Smooth muscle cell (in vitro differentiated cells): ENCODE measurements at regions not wholly inside any gene's neighbourhood (a gene's known extent, or its start where the extent isn't known, plus 50 kb on each side); places are given as distances from the start of the nearest gene placed in this dataset.

ENCODE experiments used
- DNase-seq: peaks from one replicate; lab custom pipeline; 2025; ENCODE audit not compliant: unreplicated experiment; lab: John Stamatoyannopoulos, UW
- H2AFZ ChIP-seq: fragments of 200-600 bp; sonication (generic); 2 replicates; pipeline ENCODE4 v1.6.0; 2016; ENCODE audit warnings: antibody characterized with exemption, low read depth, mild to moderate bottlenecking
- H3F3A ChIP-seq: fragments of 200-600 bp; sonication (generic); 2 replicates; pipeline ENCODE4 v1.6.0; 2017; ENCODE audit warnings: antibody characterized with exemption, low read depth
- H3K27ac ChIP-seq: fragments of 200-600 bp; sonication (generic); 2 replicates; pipeline ENCODE4 v1.5.1; 2016; ENCODE audit warnings: low read depth, mild to moderate bottlenecking
- H3K27me3 ChIP-seq: fragments of 200-600 bp; sonication (generic); 2 replicates; pipeline ENCODE4 v1.6.1; 2016; ENCODE audit warnings: low read depth, mild to moderate bottlenecking
- H3K36me3 ChIP-seq: fragments of 200-600 bp; sonication (generic); 2 replicates; pipeline ENCODE4 v1.5.1; 2016; ENCODE audit warnings: low read depth
- H3K4me1 ChIP-seq: fragments of 200-600 bp; sonication (generic); 2 replicates; pipeline ENCODE4 v1.5.1; 2016; ENCODE audit warnings: low read depth
- H3K4me2 ChIP-seq: fragments of 200-600 bp; sonication (generic); 2 replicates; pipeline ENCODE4 v1.6.0; 2016; ENCODE audit warnings: mild to moderate bottlenecking
- H3K4me3 ChIP-seq: fragments of 200-600 bp; sonication (generic); 2 replicates; pipeline ENCODE4 v1.5.1; 2016; ENCODE audit warnings: mild to moderate bottlenecking
- H3K79me2 ChIP-seq: fragments of 200-600 bp; sonication (generic); 2 replicates; pipeline ENCODE4 v1.6.0; 2016; ENCODE audit warnings: low read depth, mild to moderate bottlenecking
- H3K9ac ChIP-seq: fragments of 200-600 bp; sonication (generic); 2 replicates; pipeline ENCODE4 v1.6.0; 2016; ENCODE audit warnings: low read depth
- H3K9me3 ChIP-seq: fragments of 200-600 bp; sonication (generic); replicated peaks from 2 replicates; pipeline ENCODE4 v1.5.1; 2016; ENCODE audit warnings: low read depth
- H4K20me1 ChIP-seq: fragments of 200-600 bp; sonication (generic); 2 replicates; pipeline ENCODE4 v1.6.0; 2016; ENCODE audit warnings: low read depth
- WGBS: methylation state at CpG from one replicate; pipeline ENCODE4 v1.1.7; 2016; ENCODE audit warnings: low lambda C conversion rate; 5-methylcytosine and 5-hydroxymethylcytosine counted together
- TF ChIP-seq, protein P1 (sequence below): fragments of 200-600 bp; sonication (generic); IDR thresholded peaks from 2 replicates; pipeline ENCODE4 v1.5.1; 2017; ENCODE audit warnings: borderline replicate concordance, mild to moderate bottlenecking, antibody characterized with exemption; ENCODE audit not compliant: insufficient read depth, poor library complexity, severe bottlenecking

- Histone ChIP-seq H3F3A (no peaks in the 10 kb centered on the region), H3K4me1 (no peaks in the 10 kb centered on the region), H3K79me2 (no peaks in the 10 kb centered on the region), H2AFZ (no peak overlapping the region), H3K36me3 (no peaks in the 10 kb centered on the region), H3K27me3 (peaks cover 4% of the 10 kb centered on the region), H3K9ac (no peak overlapping the region), H3K9me3 (no peaks in the 10 kb centered on the region), H3K4me3 (no peak overlapping the region), H3K4me2 (no peak overlapping the region), H3K27ac (no peak overlapping the region), H4K20me1 (no peaks in the 10 kb centered on the region)
- 68% methylated on average over 2 of the region's 2 CpGs for WGBS
- TF ChIP-seq, protein P1, sequence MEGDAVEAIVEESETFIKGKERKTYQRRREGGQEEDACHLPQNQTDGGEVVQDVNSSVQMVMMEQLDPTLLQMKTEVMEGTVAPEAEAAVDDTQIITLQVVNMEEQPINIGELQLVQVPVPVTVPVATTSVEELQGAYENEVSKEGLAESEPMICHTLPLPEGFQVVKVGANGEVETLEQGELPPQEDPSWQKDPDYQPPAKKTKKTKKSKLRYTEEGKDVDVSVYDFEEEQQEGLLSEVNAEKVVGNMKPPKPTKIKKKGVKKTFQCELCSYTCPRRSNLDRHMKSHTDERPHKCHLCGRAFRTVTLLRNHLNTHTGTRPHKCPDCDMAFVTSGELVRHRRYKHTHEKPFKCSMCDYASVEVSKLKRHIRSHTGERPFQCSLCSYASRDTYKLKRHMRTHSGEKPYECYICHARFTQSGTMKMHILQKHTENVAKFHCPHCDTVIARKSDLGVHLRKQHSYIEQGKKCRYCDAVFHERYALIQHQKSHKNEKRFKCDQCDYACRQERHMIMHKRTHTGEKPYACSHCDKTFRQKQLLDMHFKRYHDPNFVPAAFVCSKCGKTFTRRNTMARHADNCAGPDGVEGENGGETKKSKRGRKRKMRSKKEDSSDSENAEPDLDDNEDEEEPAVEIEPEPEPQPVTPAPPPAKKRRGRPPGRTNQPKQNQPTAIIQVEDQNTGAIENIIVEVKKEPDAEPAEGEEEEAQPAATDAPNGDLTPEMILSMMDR, result no peak
- no peak for DNase-seq
Measured at GRCh38 chr2:17326717-17327116, 191.5 kb downstream of the RAD51AP2 start.

- H3K27ac ChIP-seq, result no peak overlapping the region
- TF ChIP-seq, protein P1, result no peak
- no peaks in the 10 kb centered on the region for H3K9me3 ChIP-seq
- no peaks in the 10 kb centered on the region for H3K79me2 ChIP-seq
- no peaks in the 10 kb centered on the region for H3K36me3 ChIP-seq
- no peak overlapping the region for H3K9ac ChIP-seq
- DNase-seq, result no peak
- no peak overlapping the region for H2AFZ ChIP-seq
- H3K4me2 ChIP-seq, result no peak overlapping the region
- H3K4me3 ChIP-seq, result no peak overlapping the region
- no peaks in the 10 kb centered on the region for H4K20me1 ChIP-seq
- H3K27me3 ChIP-seq, result peaks cover 4% of the 10 kb centered on the region
- no peaks in the 10 kb centered on the region for H3F3A ChIP-seq
- WGBS, result 62% methylated on average over 5 of the region's 5 CpGs
- H3K4me1 ChIP-seq, result no peaks in the 10 kb centered on the region
Measured at GRCh38 chr2:17323697-17324096, 194.5 kb downstream of the RAD51AP2 start.

DNA sequence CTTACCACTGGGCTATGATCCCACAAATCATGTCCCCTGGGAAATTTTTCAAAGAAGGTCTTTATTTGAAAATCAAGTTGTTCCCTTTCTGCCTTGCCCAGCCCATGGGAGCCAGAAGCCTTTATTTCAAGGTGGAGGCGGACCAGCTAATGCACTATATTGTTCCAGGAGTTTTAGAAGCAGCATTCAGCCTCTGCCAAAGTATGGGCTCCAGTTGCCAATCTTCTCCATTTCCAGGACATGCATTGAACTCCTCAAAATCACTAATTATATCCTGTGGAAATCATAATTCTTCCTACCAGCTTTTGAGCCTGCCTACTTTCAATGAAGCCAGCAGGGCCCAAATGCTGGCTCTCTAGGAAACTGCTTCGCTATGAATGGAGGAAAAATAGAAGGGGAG is 195.8 kb downstream of the RAD51AP2 start:
- no peaks in the 10 kb centered on the region for H3K27me3 ChIP-seq
- H4K20me1 ChIP-seq, result no peaks in the 10 kb centered on the region
- WGBS, result 80% methylated on average over 2 of the region's 2 CpGs
- DNase-seq, result no peak
- no peak overlapping the region for H3K27ac ChIP-seq
- H3K9ac ChIP-seq, result no peak overlapping the region
- TF ChIP-seq, protein P1, result no peak
- no peaks in the 10 kb centered on the region for H3K79me2 ChIP-seq
- no peak overlapping the region for H3K4me2 ChIP-seq
- H3F3A ChIP-seq, result no peaks in the 10 kb centered on the region
- H3K4me1 ChIP-seq, result peaks cover 3% of the 10 kb centered on the region
- H3K36me3 ChIP-seq, result no peaks in the 10 kb centered on the region
- no peak overlapping the region for H3K4me3 ChIP-seq
- H3K9me3 ChIP-seq, result no peaks in the 10 kb centered on the region
- no peak overlapping the region for H2AFZ ChIP-seq

GRCh38 chr2:17319090-17319489 is 199.2 kb downstream of the RAD51AP2 start:
- peaks cover 3% of the 10 kb centered on the region for H3K4me1 ChIP-seq
- H3K27ac ChIP-seq, result no peak overlapping the region
- H3K9me3 ChIP-seq, result no peaks in the 10 kb centered on the region
- no peak for DNase-seq
- TF ChIP-seq, protein P1, result no peak
- no peaks in the 10 kb centered on the region for H3F3A ChIP-seq
- no peaks in the 10 kb centered on the region for H4K20me1 ChIP-seq
- no peak overlapping the region for H3K9ac ChIP-seq
- H3K4me3 ChIP-seq, result no peak overlapping the region
- H3K27me3 ChIP-seq, result no peaks in the 10 kb centered on the region
- no peaks in the 10 kb centered on the region for H3K79me2 ChIP-seq
- no peak overlapping the region for H3K4me2 ChIP-seq
- H3K36me3 ChIP-seq, result no peaks in the 10 kb centered on the region
- no peak overlapping the region for H2AFZ ChIP-seq
